ENCODE measurements at regions not wholly inside any gene's neighbourhood (a gene's known extent, or its start where the extent isn't known, plus 50 kb on each side); places are given as distances from the start of the nearest gene placed in this dataset.

- H4K12ac ChIP-seq (ENCODE audit: low read depth, low read length), result no peak overlapping the region
- no peaks in the 10 kb centered on the region for H3K36me3 ChIP-seq (ENCODE audit: control insufficient read depth in 1 of 2, insufficient read depth in 2 of 2, low read length in 2 of 2)
- no peak overlapping the region for H3K18ac ChIP-seq (ENCODE audit: low read length)
- no peak overlapping the region for H3K4ac ChIP-seq (ENCODE audit: low read depth, low read length)
- H2BK5ac ChIP-seq (ENCODE audit: low read depth, low read length, poor library complexity), result no peak overlapping the region
- no peak overlapping the region for H3K23ac ChIP-seq (ENCODE audit: low read length)
- no peak overlapping the region for H3K4me2 ChIP-seq (ENCODE audit: low read length)
- H3K27me3 ChIP-seq (ENCODE audit: insufficient read depth, low read length), result no peaks in the 10 kb centered on the region
- H2AFZ ChIP-seq (ENCODE audit: insufficient read depth, low read length, poor library complexity), result no peak overlapping the region
- no peak overlapping the region for H3K14ac ChIP-seq (ENCODE audit: low read length)
- H3K9me3 ChIP-seq (ENCODE audit: insufficient read depth, low read depth, low read length), result no peaks in the 10 kb centered on the region
- H4K8ac ChIP-seq (ENCODE audit: low read depth, low read length), result no peak overlapping the region
- H4K91ac ChIP-seq (ENCODE audit: low read depth, low read length), result no peak overlapping the region
- no peak overlapping the region for H2BK12ac ChIP-seq (ENCODE audit: low read length)
- H3K79me1 ChIP-seq (ENCODE audit: low read length), result no peaks in the 10 kb centered on the region
- no peaks in the 10 kb centered on the region for H3K79me2 ChIP-seq (ENCODE audit: control insufficient read depth, insufficient read depth, low read length, poor library complexity)
- no peak overlapping the region for H3K4me3 ChIP-seq (ENCODE audit: low read depth, low read length)
- no peak overlapping the region for H2BK120ac ChIP-seq (ENCODE audit: insufficient read depth, low read length, poor library complexity)
- H3K9ac ChIP-seq (ENCODE audit: low read length), result no peak overlapping the region
- no peaks in the 10 kb centered on the region for H3K4me1 ChIP-seq (ENCODE audit: control insufficient read depth in 1 of 2, insufficient read depth in 2 of 2, low read length in 2 of 2)
- H2AK5ac ChIP-seq (ENCODE audit: low read length), result no peak overlapping the region
- DNase-seq, result no peak
- H3K27ac ChIP-seq (ENCODE audit: low read depth, low read length), result no peak overlapping the region
- WGBS (ENCODE audit: extremely low coverage, insufficient coverage, insufficient read length), result no CpG with 5 or more reads among the region's 3 CpGs
These were observed 1027.3 kb downstream of the TUSC7 start for GRCh38 chr3:117736846-117737245.

- H2BK12ac ChIP-seq (ENCODE audit: low read length), result no peak overlapping the region
- H3K9me3 ChIP-seq (ENCODE audit: insufficient read depth, low read depth, low read length), result peaks cover 3% of the 10 kb centered on the region
- no peaks in the 10 kb centered on the region for H3K36me3 ChIP-seq (ENCODE audit: control insufficient read depth in 1 of 2, insufficient read depth in 2 of 2, low read length in 2 of 2)
- H3K4me1 ChIP-seq (ENCODE audit: control insufficient read depth in 1 of 2, insufficient read depth in 2 of 2, low read length in 2 of 2), result no peaks in the 10 kb centered on the region
- no peaks in the 10 kb centered on the region for H3K79me2 ChIP-seq (ENCODE audit: control insufficient read depth, insufficient read depth, low read length, poor library complexity)
- H3K18ac ChIP-seq (ENCODE audit: low read length), result no peak overlapping the region
- H3K4ac ChIP-seq (ENCODE audit: low read depth, low read length), result no peak overlapping the region
- no peak for DNase-seq
- no peak overlapping the region for H3K27ac ChIP-seq (ENCODE audit: low read depth, low read length)
- WGBS (ENCODE audit: extremely low coverage, insufficient coverage, insufficient read length), result no CpG with 5 or more reads among the region's 1 CpG
- H3K27me3 ChIP-seq (ENCODE audit: insufficient read depth, low read length), result no peaks in the 10 kb centered on the region
- no peak overlapping the region for H4K91ac ChIP-seq (ENCODE audit: low read depth, low read length)
- H4K8ac ChIP-seq (ENCODE audit: low read depth, low read length), result no peak overlapping the region
- H3K9ac ChIP-seq (ENCODE audit: low read length), result no peak overlapping the region
- H4K12ac ChIP-seq (ENCODE audit: low read depth, low read length), result no peak overlapping the region
- H2AK5ac ChIP-seq (ENCODE audit: low read length), result no peak overlapping the region
- H2BK5ac ChIP-seq (ENCODE audit: low read depth, low read length, poor library complexity), result no peak overlapping the region
- no peak overlapping the region for H3K4me2 ChIP-seq (ENCODE audit: low read length)
- no peaks in the 10 kb centered on the region for H3K79me1 ChIP-seq (ENCODE audit: low read length)
- H3K23ac ChIP-seq (ENCODE audit: low read length), result no peak overlapping the region
- H3K14ac ChIP-seq (ENCODE audit: low read length), result no peak overlapping the region
- no peak overlapping the region for H2BK120ac ChIP-seq (ENCODE audit: insufficient read depth, low read length, poor library complexity)
- H2AFZ ChIP-seq (ENCODE audit: insufficient read depth, low read length, poor library complexity), result no peak overlapping the region
- H3K4me3 ChIP-seq (ENCODE audit: low read depth, low read length), result no peak overlapping the region
These were observed 1034.4 kb downstream of the TUSC7 start for GRCh38 chr3:117743993-117744392.

- DNase-seq, result no peak
- H2AK5ac ChIP-seq (ENCODE audit: low read length), result no peak overlapping the region
- no peak overlapping the region for H3K4me2 ChIP-seq (ENCODE audit: low read length)
- no CpG with 5 or more reads among the region's 1 CpG for WGBS (ENCODE audit: extremely low coverage, insufficient coverage, insufficient read length)
- H4K8ac ChIP-seq (ENCODE audit: low read depth, low read length), result no peak overlapping the region
- H3K9ac ChIP-seq (ENCODE audit: low read length), result no peak overlapping the region
- H4K12ac ChIP-seq (ENCODE audit: low read depth, low read length), result no peak overlapping the region
- no peaks in the 10 kb centered on the region for H3K36me3 ChIP-seq (ENCODE audit: control insufficient read depth in 1 of 2, insufficient read depth in 2 of 2, low read length in 2 of 2)
- H2BK12ac ChIP-seq (ENCODE audit: low read length), result no peak overlapping the region
- H3K4me1 ChIP-seq (ENCODE audit: control insufficient read depth in 1 of 2, insufficient read depth in 2 of 2, low read length in 2 of 2), result no peaks in the 10 kb centered on the region
- H3K18ac ChIP-seq (ENCODE audit: low read length), result no peak overlapping the region
- no peak overlapping the region for H3K14ac ChIP-seq (ENCODE audit: low read length)
- no peaks in the 10 kb centered on the region for H3K79me2 ChIP-seq (ENCODE audit: control insufficient read depth, insufficient read depth, low read length, poor library complexity)
- H3K4me3 ChIP-seq (ENCODE audit: low read depth, low read length), result no peak overlapping the region
- no peak overlapping the region for H3K23ac ChIP-seq (ENCODE audit: low read length)
- H3K9me3 ChIP-seq (ENCODE audit: insufficient read depth, low read depth, low read length), result peaks cover 3% of the 10 kb centered on the region
- no peak overlapping the region for H2BK120ac ChIP-seq (ENCODE audit: insufficient read depth, low read length, poor library complexity)
- no peaks in the 10 kb centered on the region for H3K79me1 ChIP-seq (ENCODE audit: low read length)
- H4K91ac ChIP-seq (ENCODE audit: low read depth, low read length), result no peak overlapping the region
- no peaks in the 10 kb centered on the region for H3K27me3 ChIP-seq (ENCODE audit: insufficient read depth, low read length)
- no peak overlapping the region for H3K27ac ChIP-seq (ENCODE audit: low read depth, low read length)
- no peak overlapping the region for H3K4ac ChIP-seq (ENCODE audit: low read depth, low read length)
- no peak overlapping the region for H2AFZ ChIP-seq (ENCODE audit: insufficient read depth, low read length, poor library complexity)
- H2BK5ac ChIP-seq (ENCODE audit: low read depth, low read length, poor library complexity), result no peak overlapping the region
These were observed 1035.4 kb downstream of the TUSC7 start for GRCh38 chr3:117744935-117745334.

- H3K14ac ChIP-seq (ENCODE audit: low read length), result no peak overlapping the region
- H4K91ac ChIP-seq (ENCODE audit: low read depth, low read length), result no peak overlapping the region
- no peak overlapping the region for H4K12ac ChIP-seq (ENCODE audit: low read depth, low read length)
- no peaks in the 10 kb centered on the region for H3K27me3 ChIP-seq (ENCODE audit: insufficient read depth, low read length)
- H3K79me1 ChIP-seq (ENCODE audit: low read length), result no peaks in the 10 kb centered on the region
- no peak overlapping the region for H3K4me2 ChIP-seq (ENCODE audit: low read length)
- no peak overlapping the region for H2AK5ac ChIP-seq (ENCODE audit: low read length)
- peaks cover 3% of the 10 kb centered on the region for H3K9me3 ChIP-seq (ENCODE audit: insufficient read depth, low read depth, low read length)
- H3K4me3 ChIP-seq (ENCODE audit: low read depth, low read length), result no peak overlapping the region
- no peaks in the 10 kb centered on the region for H3K4me1 ChIP-seq (ENCODE audit: control insufficient read depth in 1 of 2, insufficient read depth in 2 of 2, low read length in 2 of 2)
- H3K79me2 ChIP-seq (ENCODE audit: control insufficient read depth, insufficient read depth, low read length, poor library complexity), result no peaks in the 10 kb centered on the region
- no peak overlapping the region for H3K9ac ChIP-seq (ENCODE audit: low read length)
- H2AFZ ChIP-seq (ENCODE audit: insufficient read depth, low read length, poor library complexity), result no peak overlapping the region
- no CpG with 5 or more reads among the region's 6 CpGs for WGBS (ENCODE audit: extremely low coverage, insufficient coverage, insufficient read length)
- H2BK120ac ChIP-seq (ENCODE audit: insufficient read depth, low read length, poor library complexity), result no peak overlapping the region
- no peaks in the 10 kb centered on the region for H3K36me3 ChIP-seq (ENCODE audit: control insufficient read depth in 1 of 2, insufficient read depth in 2 of 2, low read length in 2 of 2)
- no peak overlapping the region for H3K23ac ChIP-seq (ENCODE audit: low read length)
- no peak overlapping the region for H3K27ac ChIP-seq (ENCODE audit: low read depth, low read length)
- no peak overlapping the region for H4K8ac ChIP-seq (ENCODE audit: low read depth, low read length)
- no peak overlapping the region for H3K18ac ChIP-seq (ENCODE audit: low read length)
- no peak overlapping the region for H2BK12ac ChIP-seq (ENCODE audit: low read length)
- no peak overlapping the region for H3K4ac ChIP-seq (ENCODE audit: low read depth, low read length)
- no peak overlapping the region for H2BK5ac ChIP-seq (ENCODE audit: low read depth, low read length, poor library complexity)
- DNase-seq, result peak; percentile 54 to 68
These were observed 1035.9 kb downstream of the TUSC7 start for GRCh38 chr3:117745516-117745915.

Measured in trophoblast cell (in vitro differentiated cells and primary cell).